H1 (cell line): ENCODE measurements at regions not wholly inside any gene's neighbourhood (a gene's known extent, or its start where the extent isn't known, plus 50 kb on each side); places are given as distances from the start of the nearest gene placed in this dataset.

ENCODE experiments used
- CTCF ChIA-PET: fragments of 300-600 bp; sonication (Branson Sonifier 250); formaldehyde crosslinking; loops from one replicate; lab custom pipeline; 2021; ENCODE audit not compliant: partially characterized antibody; lab: Charles Lee
- POLR2A ChIA-PET: fragments of 300-600 bp; sonication (Branson Sonifier 250); formaldehyde crosslinking; loops from one replicate; lab custom pipeline; 2021; ENCODE audit warnings: inconsistent platforms; ENCODE audit not compliant: partially characterized antibody; lab: Charles Lee
- DNase-seq, 2 experiments: peaks; one replicate each; pipeline versions ENCODE4 v3.0.0 to v3.0.0-alpha.2; 2010 to 2022; ENCODE audit warnings: low spot score in 2 of 2, low read depth in 1 of 2, mixed read lengths in 1 of 2
- FAIRE-seq: peaks from 2 replicates; lab custom pipeline; 2011; peaks lifted over from hg19 to GRCh38; lab: Jason Lieb, UNC
- H2AFZ ChIP-seq: 2 replicates; pipeline ENCODE4 v1.8.1; 2012; ENCODE audit warnings: low read length, inconsistent platforms
- H2AK5ac ChIP-seq: 2 replicates; pipeline ENCODE4 v1.6.1; 2013; ENCODE audit warnings: low read depth, low read length
- H2BK120ac ChIP-seq: replicated peaks from 2 replicates; pipeline ENCODE3; 2013; ENCODE audit warnings: low read depth, low read length, inconsistent platforms
- H2BK12ac ChIP-seq: 2 replicates; pipeline ENCODE4 v1.6.1; 2013; ENCODE audit warnings: low read depth, low read length
- H2BK15ac ChIP-seq: 2 replicates; pipeline ENCODE4 v1.6.1; 2013; ENCODE audit warnings: low read length
- H2BK20ac ChIP-seq: 2 replicates; pipeline ENCODE4 v1.6.1; 2013; ENCODE audit warnings: low read length
- H2BK5ac ChIP-seq: 2 replicates; pipeline ENCODE4 v1.6.1; 2013; ENCODE audit warnings: low read depth, low read length
- H3K14ac ChIP-seq: 2 replicates; pipeline ENCODE4 v1.6.1; 2013; ENCODE audit warnings: inconsistent platforms; ENCODE audit not compliant: insufficient read length
- H3K18ac ChIP-seq: 2 replicates; pipeline ENCODE4 v1.6.1; 2013; ENCODE audit warnings: low read length; ENCODE audit errors: extremely low read depth
- H3K23ac ChIP-seq: 2 replicates; pipeline ENCODE4 v1.6.1; 2013; ENCODE audit warnings: inconsistent platforms; ENCODE audit not compliant: insufficient read length
- H3K23me2 ChIP-seq: 2 replicates; pipeline ENCODE4 v1.6.1; 2013; ENCODE audit warnings: low read depth, low read length
- H3K27ac ChIP-seq: 2 replicates; pipeline ENCODE4 v1.6.1; 2011; ENCODE audit warnings: low read depth, low read length, inconsistent platforms
- H3K27me3 ChIP-seq, 4 experiments: replicated peaks in 1 of 4; 1 replicate in 1 of 4; 2 replicates in 3 of 4; pipeline versions ENCODE4 v1.6.1 to v1.8.1; 2011 to 2013; ENCODE audit warnings: low read length in 3 of 4, mild to moderate bottlenecking in 3 of 4, inconsistent platforms in 2 of 4, mixed read lengths in 2 of 4, moderate library complexity in 1 of 4; ENCODE audit not compliant: control insufficient read depth in 3 of 4, insufficient read depth in 3 of 4; ENCODE audit errors: extremely low read depth in 1 of 4
- H3K36me3 ChIP-seq, 4 experiments: 2 replicates each; pipeline versions ENCODE4 v1.6.1 to v1.8.1; 2011 to 2013; ENCODE audit warnings: mild to moderate bottlenecking in 4 of 4, low read length in 3 of 4, moderate library complexity in 2 of 4, control low read depth in 1 of 4, inconsistent platforms in 1 of 4; ENCODE audit not compliant: insufficient read depth in 4 of 4, control insufficient read depth in 2 of 4
- H3K4ac ChIP-seq: replicated peaks from 2 replicates; pipeline ENCODE3; 2013; ENCODE audit warnings: low read length, low read depth, mixed read lengths, inconsistent platforms; ENCODE audit not compliant: insufficient read length
- H3K4me1 ChIP-seq, 4 experiments: replicated peaks in 1 of 4; 1 replicate in 1 of 4; 2 replicates in 3 of 4; pipeline versions ENCODE4 v1.6.1 to v1.8.1; 2011 to 2013; ENCODE audit warnings: low read length in 3 of 4, inconsistent platforms in 2 of 4, mixed read lengths in 1 of 4; ENCODE audit not compliant: insufficient read depth in 4 of 4, control insufficient read depth in 3 of 4
- H3K4me2 ChIP-seq, 2 experiments: 2 replicates each; pipeline versions ENCODE4 v1.6.1 to v1.8.1; 2011 to 2013; ENCODE audit warnings: low read depth in 2 of 2, low read length in 2 of 2, control low read depth in 1 of 2, inconsistent platforms in 1 of 2, mild to moderate bottlenecking in 1 of 2; ENCODE audit not compliant: insufficient read depth in 1 of 2
- H3K4me3 ChIP-seq, 4 experiments: fragments of 200-600, 300-600 bp in 1 of 4; sonication (generic), shearing (Covaris generic), sonication (Bioruptor Twin) in 1 of 4; 2 replicates each; pipeline versions ENCODE4 v1.5.1 to v1.8.1; 2011 to 2016; ENCODE audit warnings: low read length in 4 of 4, low read depth in 3 of 4, control low read depth in 2 of 4, inconsistent platforms in 2 of 4, mild to moderate bottlenecking in 2 of 4, mixed read lengths in 1 of 4, moderate library complexity in 1 of 4; ENCODE audit not compliant: insufficient read depth in 2 of 4; ENCODE audit errors: extremely low read depth in 1 of 4
- H3K56ac ChIP-seq: replicated peaks from 2 replicates; pipeline ENCODE3; 2013; ENCODE audit warnings: low read depth, mild to moderate bottlenecking, mixed read lengths, low read length, inconsistent platforms; ENCODE audit not compliant: insufficient read length
- H3K79me1 ChIP-seq: 2 replicates; pipeline ENCODE4 v1.6.1; 2013; ENCODE audit warnings: low read depth, low read length, control low read depth
- H3K79me2 ChIP-seq, 2 experiments: 2 replicates each; pipeline versions ENCODE4 v1.6.1 to v1.8.1; 2012 to 2013; ENCODE audit warnings: low read length in 2 of 2, mild to moderate bottlenecking in 2 of 2, inconsistent platforms in 1 of 2; ENCODE audit not compliant: insufficient read depth in 2 of 2, control insufficient read depth in 1 of 2
- H3K9ac ChIP-seq, 4 experiments: replicated peaks in 1 of 4; 1 replicate in 1 of 4; 2 replicates in 3 of 4; pipeline versions ENCODE4 v1.6.1 to v1.8.1; 2011 to 2013; ENCODE audit warnings: low read depth in 3 of 4, low read length in 3 of 4, control low read depth in 2 of 4, mild to moderate bottlenecking in 2 of 4, moderate library complexity in 2 of 4, inconsistent platforms in 1 of 4; ENCODE audit errors: extremely low read depth in 1 of 4
- H3K9me3 ChIP-seq, 2 experiments: 2 replicates each; pipeline versions ENCODE4 v1.6.1 to v1.8.1; 2012 to 2013; ENCODE audit warnings: mild to moderate bottlenecking in 2 of 2, moderate library complexity in 2 of 2, control low read depth in 1 of 2, inconsistent platforms in 1 of 2, low read depth in 1 of 2, low read length in 1 of 2, mixed read lengths in 1 of 2; ENCODE audit not compliant: insufficient read depth in 2 of 2
- H4K20me1 ChIP-seq, 2 experiments: replicated peaks in 1 of 2; 2 replicates each; pipeline versions ENCODE3 to v1.8.1; 2011 to 2013; ENCODE audit warnings: inconsistent platforms in 2 of 2, low read length in 2 of 2, mild to moderate bottlenecking in 1 of 2; ENCODE audit not compliant: insufficient read depth in 2 of 2, control insufficient read depth in 1 of 2
- H4K5ac ChIP-seq: 2 replicates; pipeline ENCODE4 v1.6.1; 2013; ENCODE audit warnings: low read length, low read depth, mixed read lengths, inconsistent platforms; ENCODE audit not compliant: insufficient read length
- H4K8ac ChIP-seq: 2 replicates; pipeline ENCODE4 v1.8.0; 2013; ENCODE audit warnings: mild to moderate bottlenecking, moderate library complexity, low read length, inconsistent platforms; ENCODE audit not compliant: insufficient read depth; ENCODE audit errors: extremely low read depth
- H4K91ac ChIP-seq: replicated peaks from 2 replicates; pipeline ENCODE3; 2013; ENCODE audit warnings: low read length, mixed read lengths, inconsistent platforms; ENCODE audit not compliant: insufficient read length
- CEBPB ChIP-seq: IDR thresholded peaks from 2 replicates; pipeline ENCODE4 v1.6.1; 2012; ENCODE audit warnings: low read depth, low read length
- CTBP2 ChIP-seq: IDR thresholded peaks from 2 replicates; pipeline ENCODE4 v1.7.0; 2011; ENCODE audit warnings: borderline replicate concordance, mild to moderate bottlenecking, moderate library complexity, mixed read lengths, low read length; ENCODE audit not compliant: insufficient read depth, insufficient read length
- WGBS, 2 experiments: shearing (Covaris generic) in 1 of 2; methylation state at CpG; one replicate each; pipeline versions ENCODE4 v1.1.6 to v1.1.7; 2013 to 2015; ENCODE audit warnings: low lambda C conversion rate in 2 of 2, mixed read lengths in 2 of 2, inconsistent platforms in 1 of 2, low coverage in 1 of 2, missing lambda C conversion rate in 1 of 2; ENCODE audit not compliant: insufficient replicate concordance in 2 of 2, insufficient coverage in 1 of 2, insufficient read length in 1 of 2; ENCODE audit errors: extremely low coverage in 1 of 2, missing lambda C conversion rate in 1 of 2; 5-methylcytosine and 5-hydroxymethylcytosine counted together

DNA sequence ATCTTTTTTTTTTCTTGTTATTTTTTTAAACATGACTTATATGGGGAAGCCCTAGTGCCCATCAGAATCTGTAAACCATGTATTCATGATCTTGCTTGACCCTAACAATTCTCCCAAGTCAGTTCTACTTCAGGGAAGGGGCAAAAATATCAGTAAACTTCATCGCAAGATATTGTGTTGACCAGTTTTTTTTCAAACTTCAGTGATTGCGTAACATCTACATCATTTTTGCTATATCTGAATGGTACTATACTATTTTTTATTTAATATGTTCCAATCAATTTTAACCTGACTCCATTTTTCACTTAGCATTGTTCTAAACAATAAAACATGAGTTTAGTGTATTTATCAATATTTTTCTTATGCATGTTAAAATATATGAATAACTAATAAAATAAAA, 221.2 kb downstream of the NKX6-1 start:
- TF ChIP-seq CTBP2: no peak
- TF ChIP-seq CEBPB: peak; percentile 80
- TF ChIP-seq, all 59 proteins: peak for 1
- DNase-seq: no peak
- H4K20me1 ChIP-seq: no peaks in the 10 kb centered on the region
- no peak overlapping the region for H3K23ac ChIP-seq
- H3K9ac ChIP-seq: no peak overlapping the region
- ChIA-PET CTCF (no interaction called here), POLR2A (no interaction called here)
- 72% methylated on average over 2 of the region's 2 CpGs; no CpG with 5 or more reads in 1 of the 2 experiments for WGBS, 2 experiments
- no peak overlapping the region for H3K14ac ChIP-seq
- no peaks in the 10 kb centered on the region for H3K79me2 ChIP-seq
- H3K23me2 ChIP-seq: no peaks in the 10 kb centered on the region
- no peaks in the 10 kb centered on the region for H3K27me3 ChIP-seq
- H2BK20ac ChIP-seq: no peak overlapping the region
- H3K36me3 ChIP-seq: no peaks in the 10 kb centered on the region
- no peak for FAIRE-seq
- no peak overlapping the region for H3K4me3 ChIP-seq
- H3K4me2 ChIP-seq: no peak overlapping the region
- H2BK5ac ChIP-seq: no peak overlapping the region
- no peaks in the 10 kb centered on the region for H3K79me1 ChIP-seq
- H2BK15ac ChIP-seq: no peak overlapping the region
- no peak overlapping the region for H4K5ac ChIP-seq
- no peak overlapping the region for H3K18ac ChIP-seq
- H3K4me1 ChIP-seq: no peaks in the 10 kb centered on the region
- no peak overlapping the region for H2BK12ac ChIP-seq
- H3K4ac ChIP-seq: no peak overlapping the region
- H4K91ac ChIP-seq: no peak overlapping the region
- H3K27ac ChIP-seq: no peak overlapping the region
- H3K56ac ChIP-seq: no peak overlapping the region
- H4K8ac ChIP-seq: no peak overlapping the region
- no peaks in the 10 kb centered on the region for H3K9me3 ChIP-seq
- no peak overlapping the region for H2AFZ ChIP-seq
- H2AK5ac ChIP-seq: no peak overlapping the region
- no peak overlapping the region for H2BK120ac ChIP-seq
